ENCODE measurements at regions not wholly inside any gene's neighbourhood (a gene's known extent, or its start where the extent isn't known, plus 50 kb on each side); places are given as distances from the start of the nearest gene placed in this dataset.
A peak's percentile ranks its signal among the peaks of the same experiment; 100 is the strongest.

GRCh38 chr12:28993720-28994119 is 155.4 kb upstream of the FAR2 start:
- Histone ChIP-seq H3K23me2 (ENCODE audit: insufficient read length, low read depth, low read length, poor library complexity, severe bottlenecking) (no peaks in the 10 kb centered on the region), H2BK120ac (ENCODE audit: low read depth, low read length, poor library complexity, severe bottlenecking) (no peak overlapping the region), H2AK5ac (ENCODE audit: insufficient read length, low read length) (no peak overlapping the region), H3K27ac (ENCODE audit: insufficient read length, low read depth, low read length) (no peak overlapping the region), H3K9me3 (ENCODE audit: control insufficient read depth, low read depth, low read length) (no peaks in the 10 kb centered on the region), H3K9ac (ENCODE audit: extremely low read depth, insufficient read length, low read length) (no peak overlapping the region), H4K8ac (replicated peaks; ENCODE audit: insufficient read length, low read depth, low read length) (no peak overlapping the region), H3K79me2 (ENCODE audit: insufficient read depth, low read length) (no peaks in the 10 kb centered on the region), H2BK5ac (ENCODE audit: insufficient read length, low read length) (no peak overlapping the region), H4K91ac (ENCODE audit: insufficient read length, low read depth, low read length) (no peak overlapping the region), H2AFZ (ENCODE audit: low read length) (no peak overlapping the region), H4K5ac (ENCODE audit: insufficient read length, low read depth, low read length) (no peak overlapping the region), H3K4ac (ENCODE audit: low read depth, low read length) (no peak overlapping the region), H3K23ac (ENCODE audit: insufficient read length, low read depth, low read length) (no peak overlapping the region), H3K18ac (ENCODE audit: insufficient read length, low read depth, low read length) (no peak overlapping the region), H3K4me1 (ENCODE audit: insufficient read depth, low read length) (no peaks in the 10 kb centered on the region), H4K20me1 (ENCODE audit: control insufficient read depth, insufficient read depth, insufficient read length) (no peaks in the 10 kb centered on the region), H3K79me1 (ENCODE audit: insufficient read depth, low read depth, low read length, poor library complexity, severe bottlenecking) (no peaks in the 10 kb centered on the region), H2BK15ac (ENCODE audit: low read depth, low read length) (no peak overlapping the region), H3K56ac (ENCODE audit: insufficient read length, low read depth, low read length) (no peak overlapping the region), H2BK20ac (ENCODE audit: low read depth, low read length, poor library complexity, severe bottlenecking) (no peak overlapping the region), H3K27me3 (ENCODE audit: insufficient read depth, low read length) (no peaks in the 10 kb centered on the region), H3K14ac (ENCODE audit: insufficient read depth, low read length) (peak overlapping the region; percentile 55; the same call in 1 of the 2 replicates), H3K4me2 (ENCODE audit: insufficient read depth, insufficient read length, low read length) (no peak overlapping the region), H3T11ph (ENCODE audit: low read length) (no peak overlapping the region), H2BK12ac (ENCODE audit: insufficient read length, low read depth, low read length) (no peak overlapping the region)
- H3K27me3 Mint-ChIP-seq (ENCODE audit: low read depth): no peaks in the 10 kb centered on the region
- whole genome bisulfite sequencing (ENCODE audit: extremely low coverage, insufficient read length, low lambda C conversion rate): no CpG with 5 or more reads among the region's 5 CpGs
- DNase-seq: no peak
- H3K27ac Mint-ChIP-seq: no peak overlapping the region
- H3K4me3 Mint-ChIP-seq: no peak overlapping the region
- H3K4me1 Mint-ChIP-seq: peaks cover 0 to 3% of the 10 kb centered on the region in 2 experiments; a peak in 2 of 4 replicates
- TF ChIP-seq, protein P1, sequence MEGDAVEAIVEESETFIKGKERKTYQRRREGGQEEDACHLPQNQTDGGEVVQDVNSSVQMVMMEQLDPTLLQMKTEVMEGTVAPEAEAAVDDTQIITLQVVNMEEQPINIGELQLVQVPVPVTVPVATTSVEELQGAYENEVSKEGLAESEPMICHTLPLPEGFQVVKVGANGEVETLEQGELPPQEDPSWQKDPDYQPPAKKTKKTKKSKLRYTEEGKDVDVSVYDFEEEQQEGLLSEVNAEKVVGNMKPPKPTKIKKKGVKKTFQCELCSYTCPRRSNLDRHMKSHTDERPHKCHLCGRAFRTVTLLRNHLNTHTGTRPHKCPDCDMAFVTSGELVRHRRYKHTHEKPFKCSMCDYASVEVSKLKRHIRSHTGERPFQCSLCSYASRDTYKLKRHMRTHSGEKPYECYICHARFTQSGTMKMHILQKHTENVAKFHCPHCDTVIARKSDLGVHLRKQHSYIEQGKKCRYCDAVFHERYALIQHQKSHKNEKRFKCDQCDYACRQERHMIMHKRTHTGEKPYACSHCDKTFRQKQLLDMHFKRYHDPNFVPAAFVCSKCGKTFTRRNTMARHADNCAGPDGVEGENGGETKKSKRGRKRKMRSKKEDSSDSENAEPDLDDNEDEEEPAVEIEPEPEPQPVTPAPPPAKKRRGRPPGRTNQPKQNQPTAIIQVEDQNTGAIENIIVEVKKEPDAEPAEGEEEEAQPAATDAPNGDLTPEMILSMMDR (conservative IDR thresholded peaks at IDR 0.05): no peak
- no peaks in the 10 kb centered on the region for H3K36me3 Mint-ChIP-seq (ENCODE audit: insufficient read depth in 1 of 3, low read depth in 3 of 3)
- H3K9me3 Mint-ChIP-seq: no peaks in the 10 kb centered on the region

Measured in H9 (cell line).